ENCODE measurements at regions not wholly inside any gene's neighbourhood (a gene's known extent, or its start where the extent isn't known, plus 50 kb on each side); places are given as distances from the start of the nearest gene placed in this dataset.

GRCh38 chr17:79422236-79422635 lies 188.6 kb downstream of the RBFOX3 start:
- no peak for DNase-seq (ENCODE audit: low spot score)

GRCh38 chr17:79420318-79421243 lies 190.3 kb downstream of the RBFOX3 start:
- no peak for DNase-seq (ENCODE audit: low spot score)

DNA sequence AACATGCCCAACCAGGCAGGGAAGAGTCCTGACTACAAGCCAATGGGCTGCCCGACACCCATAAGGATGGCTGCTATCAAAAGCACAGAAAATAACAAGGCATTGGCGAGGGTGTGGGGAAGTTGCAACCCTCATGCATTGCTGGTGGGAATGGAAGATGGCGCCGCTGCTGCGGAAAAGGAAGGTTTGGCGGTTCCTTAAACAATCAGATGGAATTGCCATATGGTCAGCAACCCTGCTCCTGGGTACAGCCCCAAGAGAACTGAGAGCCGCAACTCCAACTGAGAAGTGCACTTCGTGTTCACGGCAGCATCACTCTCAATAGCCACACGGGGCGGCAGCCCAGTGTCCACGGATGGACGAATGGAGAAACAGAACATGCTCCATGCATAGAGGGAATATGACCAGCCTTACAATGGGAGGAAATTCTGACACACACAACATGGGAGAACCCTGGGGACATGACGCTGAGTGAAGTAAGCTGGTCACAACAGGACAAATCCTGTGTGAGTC lies 193.3 kb downstream of the RBFOX3 start:
- no peak for DNase-seq (ENCODE audit: low spot score)

- no peak for DNase-seq (ENCODE audit: low spot score)
Measured at GRCh38 chr17:79415909-79416308, 194.9 kb downstream of the RBFOX3 start.

DNA sequence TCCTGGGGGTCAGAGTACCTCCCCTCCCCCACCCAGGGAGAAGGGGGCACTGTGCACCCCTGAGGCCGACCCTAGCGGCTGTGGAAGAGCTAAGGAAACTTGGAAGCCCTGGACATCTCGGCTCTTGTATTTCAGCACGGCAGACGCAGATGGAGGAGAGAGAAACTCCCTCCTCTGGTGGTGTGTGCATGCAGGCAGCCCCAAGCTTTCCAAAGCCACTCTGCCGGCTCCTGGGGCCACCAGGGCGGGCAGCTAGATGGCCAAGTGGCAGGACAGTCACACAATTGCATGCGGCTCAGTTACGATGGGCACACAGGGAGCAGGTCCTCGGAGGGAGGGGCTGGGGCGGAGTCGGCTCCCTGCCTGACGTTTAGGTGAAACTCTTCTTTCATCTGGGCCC lies 195.5 kb downstream of the RBFOX3 start:
- DNase-seq (ENCODE audit: low spot score) = no peak

DNA sequence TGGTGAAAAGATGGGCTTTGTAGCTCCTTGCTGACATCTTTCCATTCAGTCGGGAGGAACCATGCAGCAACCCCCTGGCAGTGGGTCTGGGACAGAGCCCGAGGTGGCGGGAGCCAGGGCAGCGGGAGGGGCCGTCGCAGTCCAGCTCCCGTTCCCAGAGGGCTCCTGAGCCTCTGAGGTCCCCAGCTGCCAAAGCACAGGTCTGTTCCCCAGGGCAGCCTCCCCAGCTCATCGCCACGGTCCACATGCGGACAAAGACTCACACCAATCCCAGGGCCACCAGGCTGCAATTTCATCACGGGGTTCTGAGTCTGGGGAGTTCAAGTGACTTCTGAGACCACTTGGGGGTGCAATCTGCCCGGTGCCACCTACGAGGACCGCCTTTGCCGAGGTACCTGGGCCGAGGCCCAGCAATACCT lies 196.0 kb downstream of the RBFOX3 start:
- DNase-seq (ENCODE audit: low spot score) = no peak

GRCh38 chr17:79414063-79414792 lies 196.6 kb downstream of the RBFOX3 start:
- DNase-seq (ENCODE audit: low spot score) = no peak

DNA sequence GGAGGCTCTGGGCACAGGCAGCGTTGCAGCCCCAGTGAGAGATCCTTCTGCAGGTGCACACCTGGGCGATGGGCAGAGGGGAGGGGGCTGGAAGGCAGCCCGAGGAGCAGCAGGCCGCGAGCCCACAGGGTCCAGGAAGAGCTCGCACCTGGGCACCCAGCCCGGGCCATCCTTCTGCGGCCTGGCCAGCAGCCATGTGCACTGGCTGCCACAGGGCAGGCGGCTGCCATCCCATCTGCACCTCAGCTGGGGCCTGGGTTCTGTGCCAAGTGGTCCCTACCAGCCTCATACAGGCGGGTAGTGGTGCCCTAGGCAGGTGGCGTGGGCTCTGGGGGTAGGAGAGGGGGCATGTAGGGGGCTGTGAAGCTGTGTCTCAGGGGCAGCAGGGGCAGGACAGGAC lies 197.2 kb downstream of the RBFOX3 start:
- DNase-seq (ENCODE audit: low spot score) = no peak

DNA sequence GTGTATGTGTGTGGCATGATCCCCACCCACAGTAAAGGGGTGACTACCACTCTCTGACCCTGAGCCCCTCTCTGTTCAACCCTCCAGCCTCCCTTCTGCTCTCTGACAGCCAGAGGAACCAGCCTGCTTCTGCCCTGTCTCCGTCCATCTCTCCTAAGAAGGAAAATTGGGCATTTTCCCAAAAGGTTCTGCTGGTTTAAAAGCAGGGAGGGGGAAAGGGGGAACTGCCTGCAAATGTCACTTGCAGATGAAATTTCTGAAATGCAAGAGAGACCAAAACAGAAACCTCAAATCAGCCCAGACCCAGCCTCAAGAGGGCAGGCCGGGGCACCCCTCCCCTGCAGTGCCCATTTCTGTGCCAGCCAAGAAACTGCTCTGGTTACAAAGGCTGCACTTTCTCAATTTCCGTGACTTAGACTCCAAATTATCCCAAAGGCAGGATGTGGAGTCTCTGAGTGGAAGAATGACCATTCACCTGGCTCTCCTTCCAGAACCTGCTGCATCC lies 197.9 kb downstream of the RBFOX3 start:
- no peak for DNase-seq (ENCODE audit: low spot score)

- no peak for DNase-seq (ENCODE audit: low spot score)
Measured at GRCh38 chr17:79412110-79412509, 198.7 kb downstream of the RBFOX3 start.

GRCh38 chr17:79411419-79411818 lies 199.4 kb downstream of the RBFOX3 start:
- no peak for DNase-seq (ENCODE audit: low spot score)

DNA sequence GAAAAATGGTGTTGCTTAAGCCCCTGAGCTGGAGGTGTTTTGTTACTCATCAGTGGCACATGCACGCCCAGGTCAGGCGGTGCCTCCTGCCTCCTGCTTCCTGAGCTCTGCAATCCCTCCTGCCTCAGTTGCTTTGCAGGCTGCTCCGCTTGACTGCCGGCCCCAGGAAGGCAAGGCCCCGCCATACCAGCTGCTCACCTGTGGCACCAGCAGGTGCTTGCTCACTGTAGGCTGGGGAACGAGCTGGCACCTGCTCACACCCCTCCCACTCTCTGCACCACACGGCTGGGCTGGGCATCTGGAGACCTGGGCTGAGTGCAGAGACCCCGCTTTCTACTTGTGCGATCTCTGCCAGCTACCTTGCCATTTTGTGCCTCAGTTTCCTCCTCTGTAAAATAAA lies 200.2 kb downstream of the RBFOX3 start:
- no peak for DNase-seq (ENCODE audit: low spot score)

DNA sequence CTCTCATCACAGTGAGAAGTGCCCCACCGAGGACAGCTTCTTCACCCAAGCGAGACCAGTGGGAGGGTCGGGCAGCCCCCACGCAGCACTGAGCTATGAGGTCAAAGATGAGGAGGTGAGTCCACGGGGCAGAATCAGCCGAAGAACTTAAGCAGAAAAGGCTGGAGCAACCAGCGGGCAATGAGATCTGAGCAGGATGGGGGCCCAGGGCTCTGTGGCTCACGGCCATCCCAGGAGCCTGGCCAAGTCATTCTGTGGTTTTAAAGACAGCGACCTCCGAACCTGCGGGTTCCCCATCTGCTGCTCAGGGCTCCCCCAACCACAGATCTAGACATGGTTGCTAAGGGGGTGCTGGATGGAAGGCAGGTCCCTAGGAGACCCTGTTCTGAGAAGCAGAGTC lies 202.6 kb downstream of the RBFOX3 start:
- DNase-seq (ENCODE audit: low spot score) = no peak

- DNase-seq (ENCODE audit: low spot score) = no peak
Measured at GRCh38 chr17:79407385-79407784, 203.5 kb downstream of the RBFOX3 start.

DNA sequence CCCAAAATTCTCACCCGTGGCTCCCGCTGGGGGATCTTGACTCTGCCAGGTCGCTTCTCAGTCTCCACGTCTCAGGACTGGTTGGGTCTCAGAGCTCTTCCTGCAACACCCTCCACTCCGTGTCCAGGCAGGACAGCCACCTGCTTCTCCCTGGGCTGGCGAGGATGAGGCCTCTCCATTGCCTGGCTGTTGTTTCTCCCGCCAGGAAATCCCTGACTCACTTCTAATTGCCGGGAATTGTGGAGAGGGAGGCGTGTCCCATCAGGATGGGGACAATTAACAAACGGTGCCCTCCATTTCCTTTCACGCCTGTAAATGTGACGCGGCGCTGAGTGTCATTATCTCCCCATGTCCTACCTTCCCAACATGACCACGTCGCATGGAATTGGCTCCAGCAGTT lies 204.5 kb downstream of the RBFOX3 start:
- no peak for DNase-seq (ENCODE audit: low spot score)

DNA sequence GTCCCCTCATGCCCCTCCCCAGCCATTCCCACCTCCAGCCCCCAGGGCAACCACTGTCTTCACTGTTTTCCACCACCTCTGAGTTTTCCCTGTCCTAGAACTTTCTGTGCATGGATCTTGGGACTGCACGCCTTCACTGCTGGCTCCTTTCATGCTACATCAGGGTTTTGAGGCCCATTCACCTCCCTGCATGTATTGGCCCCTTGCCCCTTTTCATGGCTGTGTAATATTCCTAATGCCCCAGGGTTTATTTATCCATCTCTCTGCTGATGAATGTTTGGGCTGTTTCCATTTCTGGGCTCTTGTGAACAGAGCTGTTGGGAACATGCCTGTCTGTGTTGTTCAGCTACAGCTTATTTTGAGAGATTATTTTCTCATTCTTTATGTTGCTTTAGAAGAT lies 205.0 kb downstream of the RBFOX3 start:
- DNase-seq (ENCODE audit: low spot score) = no peak

DNA sequence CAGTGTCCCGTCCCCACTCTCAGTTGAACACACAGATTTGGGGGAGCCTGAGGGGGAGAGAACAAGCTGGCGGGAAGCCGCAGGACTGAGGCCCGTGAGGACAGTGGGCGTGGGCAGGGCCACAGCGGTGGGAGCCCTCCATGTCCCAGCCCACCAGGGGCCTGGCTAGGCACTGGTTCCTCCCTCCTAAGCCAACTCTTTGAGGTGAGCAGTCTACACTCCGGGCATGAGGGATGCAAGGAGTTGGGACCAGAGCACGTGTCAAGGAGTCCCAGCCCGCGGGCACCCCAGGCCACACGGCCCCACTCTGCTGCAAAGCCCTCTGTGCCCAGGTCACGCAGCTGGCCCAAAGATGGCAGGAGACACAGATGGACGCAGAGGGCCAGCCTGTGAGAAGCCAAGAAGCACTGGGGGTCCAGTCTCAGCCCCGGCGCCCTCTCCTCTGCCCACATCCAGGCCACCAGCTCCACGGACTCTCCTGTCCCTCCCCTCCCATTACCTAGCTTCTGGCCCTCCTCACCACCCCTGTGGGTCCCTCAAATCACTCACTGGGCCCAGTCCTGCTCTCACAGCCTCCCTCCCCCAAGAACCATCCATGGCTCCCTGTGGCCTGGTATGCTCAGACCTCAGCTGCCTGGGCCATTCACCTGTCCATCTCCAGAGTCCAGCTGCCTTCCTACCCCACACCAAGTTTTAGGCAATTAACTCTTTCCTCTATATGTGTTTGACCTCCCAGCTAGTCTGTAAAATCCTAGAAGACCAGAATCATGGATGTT lies 206.5 kb downstream of the RBFOX3 start:
- DNase-seq (ENCODE audit: low spot score) = no peak

DNA sequence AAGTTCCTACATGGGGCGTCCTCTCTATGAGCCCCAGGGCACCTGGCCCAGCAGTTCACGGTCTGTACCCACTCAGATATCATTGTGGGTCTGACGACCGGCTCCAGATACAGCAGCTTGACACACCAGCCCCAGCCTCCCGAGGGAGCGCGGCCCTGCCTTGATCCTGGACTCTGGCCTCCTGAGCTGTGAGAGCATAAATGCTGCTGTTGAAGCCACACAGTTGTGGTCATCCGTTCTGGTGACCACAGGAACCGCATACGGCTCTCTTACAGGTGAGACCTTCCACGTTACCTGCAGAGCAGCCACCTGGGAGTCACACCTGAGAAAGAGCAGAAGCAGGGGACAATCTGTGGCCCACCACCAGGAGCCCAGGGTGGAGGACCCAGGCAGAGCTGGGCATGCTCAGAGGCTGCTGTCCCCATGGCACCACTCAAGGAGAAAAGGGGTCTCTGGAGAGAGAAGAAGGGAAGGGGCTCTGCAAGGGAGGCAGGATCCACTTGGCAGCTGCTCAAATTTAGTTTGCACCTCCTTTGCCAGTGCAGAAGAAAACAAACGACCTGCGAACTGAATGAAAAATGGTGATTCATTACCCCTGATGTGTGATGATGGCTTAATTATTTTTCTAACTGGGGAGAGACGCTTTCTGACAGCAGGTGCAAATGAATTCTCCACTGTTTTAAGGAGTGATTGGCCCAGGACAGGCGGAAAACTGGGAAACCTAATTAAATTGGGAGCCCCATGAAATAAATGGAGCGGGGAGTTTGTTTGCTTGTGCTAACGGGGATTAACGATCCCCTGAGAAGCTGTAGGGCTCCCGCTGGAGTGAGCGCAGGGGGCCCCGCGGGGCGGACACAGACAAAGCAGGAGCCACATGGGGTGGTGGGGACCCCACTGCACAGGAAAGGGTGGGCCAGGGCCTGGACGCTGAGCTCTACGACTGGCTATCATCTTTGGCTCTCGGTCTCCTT lies 208.9 kb downstream of the RBFOX3 start:
- no peak for DNase-seq (ENCODE audit: low spot score)

DNA sequence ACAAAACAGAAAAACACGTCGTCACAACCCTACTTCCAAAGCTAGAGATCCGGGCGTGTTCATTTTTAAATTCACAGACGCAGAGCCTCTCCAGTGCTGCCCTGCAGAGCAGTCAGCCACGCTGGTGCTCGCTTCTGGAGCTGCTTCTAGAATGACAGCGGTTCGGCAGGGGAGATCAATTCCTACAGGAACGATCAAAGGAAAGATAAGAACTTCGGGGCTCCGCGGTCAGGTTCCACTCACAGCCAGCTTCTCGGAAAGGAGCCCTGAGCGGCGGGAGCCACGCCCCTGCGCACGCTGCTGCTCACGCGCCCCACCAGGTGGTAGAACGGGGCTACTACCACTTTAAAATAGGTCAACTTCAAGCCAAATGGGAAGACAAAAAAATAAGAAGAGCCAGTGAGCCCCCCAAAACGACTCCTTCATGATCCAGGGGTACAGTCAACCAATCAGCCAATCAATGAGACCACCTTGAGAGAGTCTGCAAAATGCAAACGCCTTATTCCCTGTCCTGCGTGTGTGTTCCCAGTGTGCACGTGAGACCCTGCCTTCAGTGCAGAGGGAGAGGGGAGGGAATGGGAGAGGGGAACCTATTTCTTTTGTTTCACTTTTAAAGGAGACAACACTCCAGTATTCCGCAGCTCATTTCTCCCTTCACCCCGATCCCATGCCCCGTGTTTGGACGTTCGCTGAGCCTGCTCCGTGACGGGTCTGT lies 209.7 kb downstream of the RBFOX3 start:
- peak; percentile 68 for DNase-seq (ENCODE audit: low spot score)

DNA sequence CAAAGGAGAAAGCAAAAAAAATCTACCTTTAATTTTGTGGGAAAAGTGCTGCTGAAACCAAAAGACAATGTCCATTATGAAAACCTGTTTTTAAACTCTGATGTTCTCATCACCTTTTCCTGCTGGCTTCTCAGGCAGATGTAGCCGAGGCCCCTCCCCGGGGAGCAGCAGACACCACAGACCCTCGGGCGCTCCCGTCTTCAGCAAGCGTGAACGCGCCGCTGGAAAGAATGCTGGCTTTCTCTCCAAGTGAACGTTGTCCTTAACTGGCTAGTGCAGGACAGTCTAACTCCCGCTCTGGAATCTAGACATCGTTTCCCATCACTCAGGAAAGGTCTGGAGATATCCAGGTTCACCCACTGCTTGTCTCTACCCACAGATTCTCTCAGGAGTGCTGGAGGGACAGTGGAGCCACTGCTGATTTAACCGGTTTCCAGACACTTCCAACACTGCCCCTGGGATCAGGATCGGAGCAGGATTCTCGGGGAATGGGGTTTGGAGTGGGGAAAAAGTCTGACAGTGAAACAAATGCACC lies 211.2 kb downstream of the RBFOX3 start:
- no peak for DNase-seq (ENCODE audit: low spot score)
